GM12874 (cell line): ENCODE measurements at regions not wholly inside any gene's neighbourhood (a gene's known extent, or its start where the extent isn't known, plus 50 kb on each side); places are given as distances from the start of the nearest gene placed in this dataset.

Experiments
- CTCF ChIP-seq: IDR thresholded peaks from 2 replicates; pipeline ENCODE4 v1.5.1; 2011; ENCODE audit warnings: low read depth, mild to moderate bottlenecking, control low read depth, low read length, moderate library complexity; ENCODE audit not compliant: insufficient read depth

GRCh38 chrX:17206584-17206983, 168.4 kb upstream of the NHS start:
- TF ChIP-seq CTCF, result no peak

- no peak for TF ChIP-seq CTCF
These were observed 160.0 kb upstream of the NHS start for GRCh38 chrX:17214962-17215361.

DNA sequence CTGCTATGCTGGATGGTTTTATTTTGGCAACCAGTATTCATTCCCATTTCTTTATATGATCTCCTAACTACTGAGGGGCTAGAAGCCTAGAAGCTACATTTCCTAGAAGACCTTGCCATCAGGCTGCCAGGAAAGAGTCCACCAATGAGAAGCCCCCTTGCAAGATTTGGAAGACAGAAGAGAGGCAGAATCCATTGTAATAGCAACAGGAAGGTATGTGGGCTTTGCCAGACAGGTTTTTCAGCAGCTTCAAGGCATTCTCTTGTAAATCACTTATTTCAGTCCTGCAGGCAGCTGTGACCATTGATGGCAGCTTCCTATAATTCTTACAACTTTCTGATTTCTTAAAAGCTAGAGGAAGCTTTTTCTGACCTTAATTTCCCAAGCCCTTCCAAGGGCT, 148.3 kb upstream of the NHS start:
- TF ChIP-seq CTCF, result no peak

DNA sequence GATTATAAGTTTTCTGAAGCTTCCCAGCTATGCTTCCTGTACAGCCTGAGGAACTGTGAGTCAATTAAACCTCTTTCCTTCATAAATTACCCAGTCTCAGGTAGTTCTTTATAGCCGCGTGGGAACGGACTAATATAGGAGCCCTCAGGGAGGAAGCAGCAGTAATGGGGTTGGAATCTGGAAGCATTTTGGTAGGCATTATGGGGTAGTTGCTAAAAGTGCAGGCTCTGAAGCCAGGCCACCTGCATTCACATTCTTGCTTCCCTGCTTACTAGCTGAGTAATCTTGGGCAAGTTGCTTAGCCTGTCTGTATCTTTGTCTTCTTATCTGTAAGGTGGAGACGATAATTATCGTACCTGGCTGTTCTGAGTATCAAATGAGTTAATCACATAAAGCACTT, 137.9 kb upstream of the NHS start:
- TF ChIP-seq CTCF, result no peak

GRCh38 chrX:17242470-17242869, 132.5 kb upstream of the NHS start:
- TF ChIP-seq CTCF, result peak; percentile 48; the same call in 1 of the 2 replicates

- no peak for TF ChIP-seq CTCF
These were observed 127.9 kb upstream of the NHS start for GRCh38 chrX:17247144-17247543.

DNA sequence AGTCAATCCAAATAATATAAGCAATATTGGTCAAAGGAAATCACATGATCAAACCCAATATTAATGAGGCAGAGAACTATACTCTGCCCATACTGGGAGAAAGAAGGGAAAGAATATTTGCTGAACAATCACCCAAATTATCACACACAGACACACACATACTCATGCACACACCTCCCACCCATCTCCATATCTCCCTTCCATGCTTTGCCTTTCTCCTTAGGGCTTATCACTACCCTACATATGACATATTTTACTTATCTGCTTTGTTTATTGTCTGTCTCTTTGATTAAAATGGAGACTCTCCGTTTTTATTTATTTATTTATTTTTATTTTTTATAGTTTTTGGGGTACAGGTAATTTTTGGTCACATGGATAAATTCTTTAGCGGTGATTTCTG, 112.9 kb upstream of the NHS start:
- TF ChIP-seq CTCF, result no peak

DNA sequence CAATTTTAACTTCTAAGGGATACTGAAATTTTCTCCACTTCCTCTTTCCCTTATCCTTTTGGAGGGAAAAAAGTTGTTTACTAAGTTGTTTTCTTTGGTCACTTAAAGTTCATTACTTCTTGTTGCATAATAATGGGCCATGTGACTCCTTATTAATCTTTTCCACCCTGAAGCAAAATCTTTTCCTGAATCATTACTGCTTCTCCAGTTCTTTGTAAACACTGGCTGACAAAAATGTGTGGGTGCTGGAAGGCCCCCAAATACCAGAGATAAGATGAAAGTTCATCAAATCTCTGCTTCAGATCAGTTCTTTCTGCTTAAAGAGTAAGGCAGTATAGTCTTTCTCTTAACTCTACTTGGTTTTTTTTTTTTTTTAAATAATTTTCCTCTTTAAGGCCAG, 108.9 kb upstream of the NHS start:
- no peak for TF ChIP-seq CTCF
